IMR-90 (cell line): ENCODE measurements at regions not wholly inside any gene's neighbourhood (a gene's known extent, or its start where the extent isn't known, plus 50 kb on each side); places are given as distances from the start of the nearest gene placed in this dataset.

Experiments used
- ATAC-seq: fragments of 200-7000 bp; cut with Tn5 transposase; 2 replicates; pipeline ENCODE4 v1.9.1; 2020; ENCODE audit warnings: low read depth, mild to moderate bottlenecking, moderate library complexity
- BruUV-seq: library from RNA; stranded (reverse); fragments of 400-500 nt; replicated peaks from 2 replicates; lab custom pipeline; 2021; lab: Mats Ljungman, UMichigan
- CTCF ChIA-PET: fragments of 300-600 bp; formaldehyde crosslinking; extraction: SDS; loops from one replicate; lab custom pipeline; 2021; ENCODE audit warnings: antibody characterized with exemption; lab: Yijun Ruan, JAX
- POLR2A ChIA-PET: fragments of 300-600 bp; sonication (Branson Sonifier 250); formaldehyde crosslinking; loops from one replicate; lab custom pipeline; 2022; ENCODE audit warnings: antibody characterized with exemption; ENCODE audit not compliant: unreplicated experiment; lab: Charles Lee
- DNase-seq: peaks from one replicate; pipeline ENCODE4 v3.0.0; 2013
- H2AFZ ChIP-seq: replicated peaks from 2 replicates; pipeline ENCODE3; 2013; ENCODE audit warnings: low read length, mild to moderate bottlenecking; ENCODE audit not compliant: poor library complexity
- H2AK5ac ChIP-seq: 2 replicates; pipeline ENCODE4 v1.6.1; 2013; ENCODE audit warnings: low read depth, low read length, inconsistent platforms
- H2AK9ac ChIP-seq: replicated peaks from 2 replicates; pipeline ENCODE3; 2013; ENCODE audit warnings: mild to moderate bottlenecking, low read depth, low read length, moderate library complexity; ENCODE audit not compliant: poor library complexity
- H2BK120ac ChIP-seq: 2 replicates; pipeline ENCODE4 v1.6.1; 2013; ENCODE audit warnings: low read depth, low read length, inconsistent platforms
- H2BK15ac ChIP-seq: 3 replicates; pipeline ENCODE4 v1.6.1; 2013; ENCODE audit warnings: low read depth, low read length, inconsistent platforms
- H2BK20ac ChIP-seq: 2 replicates; pipeline ENCODE4 v1.6.1; 2013; ENCODE audit warnings: low read depth, mild to moderate bottlenecking, inconsistent platforms, low read length, moderate library complexity
- H2BK5ac ChIP-seq: 2 replicates; pipeline ENCODE4 v1.6.1; 2013; ENCODE audit warnings: mild to moderate bottlenecking, low read depth, low read length, inconsistent platforms; ENCODE audit not compliant: poor library complexity, severe bottlenecking
- H3K14ac ChIP-seq: replicated peaks from 2 replicates; pipeline ENCODE4 v1.6.1; 2013; ENCODE audit warnings: low read depth, low read length, inconsistent platforms
- H3K18ac ChIP-seq: 2 replicates; pipeline ENCODE4 v1.6.1; 2013; ENCODE audit warnings: low read depth, low read length, control low read depth
- H3K23ac ChIP-seq: 2 replicates; pipeline ENCODE4 v1.6.1; 2013; ENCODE audit warnings: low read depth, low read length, inconsistent platforms
- H3K27ac ChIP-seq: 2 replicates; pipeline ENCODE4 v1.5.1; 2013; ENCODE audit warnings: mild to moderate bottlenecking, control low read depth, low read length; ENCODE audit not compliant: insufficient read depth
- H3K27me3 ChIP-seq: 2 replicates; pipeline ENCODE4 v1.6.1; 2013; ENCODE audit warnings: low read length; ENCODE audit not compliant: control insufficient read depth, insufficient read depth
- H3K36me3 ChIP-seq: 2 replicates; pipeline ENCODE4 v1.6.1; 2013; ENCODE audit warnings: low read length, mixed read lengths; ENCODE audit not compliant: control insufficient read depth, insufficient read depth
- H3K4ac ChIP-seq: 2 replicates; pipeline ENCODE4 v1.6.1; 2013; ENCODE audit warnings: low read depth, low read length, inconsistent platforms
- H3K4me1 ChIP-seq: 2 replicates; pipeline ENCODE4 v1.6.1; 2013; ENCODE audit warnings: low read length, mixed read lengths; ENCODE audit not compliant: control insufficient read depth, insufficient read depth
- H3K4me2 ChIP-seq: 2 replicates; pipeline ENCODE4 v1.6.1; 2013; ENCODE audit warnings: low read depth, mild to moderate bottlenecking, control low read depth, low read length, moderate library complexity
- H3K4me3 ChIP-seq: 2 replicates; pipeline ENCODE4 v1.5.1; 2013; ENCODE audit warnings: low read depth, mild to moderate bottlenecking, control low read depth, low read length, moderate library complexity; ENCODE audit not compliant: insufficient read depth
- H3K56ac ChIP-seq: 2 replicates; pipeline ENCODE4 v1.6.1; 2013; ENCODE audit warnings: low read length, inconsistent platforms; ENCODE audit not compliant: insufficient read depth; ENCODE audit errors: extremely low read depth
- H3K79me1 ChIP-seq, 2 experiments: 2 replicates each; pipeline ENCODE4 v1.6.1; 2013; ENCODE audit warnings: low read length in 2 of 2, inconsistent platforms in 1 of 2, low read depth in 1 of 2
- H3K9ac ChIP-seq: 2 replicates; pipeline ENCODE4 v1.6.1; 2013; ENCODE audit warnings: low read depth, low read length, control low read depth
- H3K9me1 ChIP-seq: 2 replicates; pipeline ENCODE4 v1.6.1; 2013; ENCODE audit warnings: low read length, inconsistent platforms; ENCODE audit not compliant: insufficient read depth
- H3K9me3 ChIP-seq: 2 replicates; pipeline ENCODE4 v1.6.1; 2013; ENCODE audit warnings: low read length; ENCODE audit not compliant: control insufficient read depth, insufficient read depth
- H4K20me1 ChIP-seq: 2 replicates; pipeline ENCODE4 v1.6.1; 2013; ENCODE audit warnings: low read length, inconsistent platforms; ENCODE audit not compliant: insufficient read depth
- H4K5ac ChIP-seq: 2 replicates; pipeline ENCODE4 v1.6.1; 2013; ENCODE audit warnings: mild to moderate bottlenecking, low read depth, low read length, control low read depth
- H4K8ac ChIP-seq, 2 experiments: 2 replicates each; pipeline ENCODE4 v1.6.1; 2013; ENCODE audit warnings: low read depth in 2 of 2, low read length in 2 of 2, control low read depth in 1 of 2, inconsistent platforms in 1 of 2
- H4K91ac ChIP-seq: 2 replicates; pipeline ENCODE4 v1.6.1; 2013; ENCODE audit warnings: low read depth, low read length, inconsistent platforms; ENCODE audit not compliant: insufficient read depth
- BHLHE40 ChIP-seq: fragments of 150-350 bp; IDR thresholded peaks from 2 replicates; pipeline ENCODE4 v1.6.1; 2016; ENCODE audit warnings: mild to moderate bottlenecking, low read depth, low read length
- CHD1 ChIP-seq: IDR thresholded peaks from 2 replicates; pipeline ENCODE4 v1.6.1; 2012; ENCODE audit warnings: low read depth, low read length, improper control_type of control experiment
- FOS ChIP-seq: fragments of 150-350 bp; IDR thresholded peaks from 2 replicates; pipeline ENCODE4 v1.6.1; 2016; ENCODE audit warnings: low read depth, low read length
- MAFK ChIP-seq: IDR thresholded peaks from 2 replicates; pipeline ENCODE4 v1.6.1; 2012; ENCODE audit warnings: low read depth, low read length, improper control_type of control experiment
- MAZ ChIP-seq: IDR thresholded peaks from 2 replicates; pipeline ENCODE4 v1.6.1; 2012; ENCODE audit warnings: low read depth, mild to moderate bottlenecking, low read length, improper control_type of control experiment, moderate library complexity, borderline replicate concordance
- MXI1 ChIP-seq: IDR thresholded peaks from 2 replicates; pipeline ENCODE4 v1.6.1; 2012; ENCODE audit warnings: low read depth, mild to moderate bottlenecking, low read length, moderate library complexity, borderline replicate concordance
- POLR2A ChIP-seq: IDR thresholded peaks from 2 replicates; pipeline ENCODE4 v1.6.1; 2012; ENCODE audit warnings: mild to moderate bottlenecking, low read depth, low read length
- RAD21 ChIP-seq: IDR thresholded peaks from 2 replicates; pipeline ENCODE4 v1.6.1; 2012; ENCODE audit warnings: low read length, improper control_type of control experiment
- RCOR1 ChIP-seq: IDR thresholded peaks from 2 replicates; pipeline ENCODE4 v1.6.1; 2012; ENCODE audit warnings: mild to moderate bottlenecking, low read length, improper control_type of control experiment; ENCODE audit not compliant: insufficient replicate concordance
- RFX5 ChIP-seq: IDR thresholded peaks from 2 replicates; pipeline ENCODE4 v1.8.0; 2012; ENCODE audit warnings: low read depth, mild to moderate bottlenecking, low read length, moderate library complexity
- WGBS, 2 experiments: methylation state at CpG; one replicate each; pipeline versions ENCODE4 v1.1.5 to v1.1.7; 2013; ENCODE audit warnings: missing lambda C conversion rate in 2 of 2; ENCODE audit not compliant: insufficient read length in 1 of 2; ENCODE audit errors: extremely low coverage in 2 of 2; 5-methylcytosine and 5-hydroxymethylcytosine counted together
- dilution Hi-C: fragments of 300-500 bp; cut with HindIII; formaldehyde crosslinking; loops from one replicate; pipeline ENCODE4 v1.14.3; 2018; ENCODE audit warnings: low sequenced_read_pairs; ENCODE audit not compliant: unreplicated experiment
- in situ Hi-C: fragments of 300-500 bp; cut with MboI; formaldehyde crosslinking; loops from 3 replicates; pipeline ENCODE4 v1.14.3; 2019; ENCODE audit warnings: low sequenced_read_pairs, inconsistent platforms, mixed read lengths
- intact Hi-C: fragments of 100-400 bp; cut with micrococcal nuclease; formaldehyde crosslinking; loops from 2 replicates; pipeline ENCODE4 v1.10.0; 2022
- TF ChIP-seq, protein P1 (sequence below): conservative IDR thresholded peaks from 2 replicates; pipeline ENCODE4 v1.5.1; 2012; ENCODE audit warnings: mild to moderate bottlenecking, low read depth, low read length, improper control_type of control experiment
- TF ChIP-seq, protein P2 (sequence below): fragments of 150-350 bp; IDR thresholded peaks from 2 replicates; pipeline ENCODE4 v1.6.1; 2016; ENCODE audit warnings: low read depth, mild to moderate bottlenecking, low read length, moderate library complexity, borderline replicate concordance

DNA sequence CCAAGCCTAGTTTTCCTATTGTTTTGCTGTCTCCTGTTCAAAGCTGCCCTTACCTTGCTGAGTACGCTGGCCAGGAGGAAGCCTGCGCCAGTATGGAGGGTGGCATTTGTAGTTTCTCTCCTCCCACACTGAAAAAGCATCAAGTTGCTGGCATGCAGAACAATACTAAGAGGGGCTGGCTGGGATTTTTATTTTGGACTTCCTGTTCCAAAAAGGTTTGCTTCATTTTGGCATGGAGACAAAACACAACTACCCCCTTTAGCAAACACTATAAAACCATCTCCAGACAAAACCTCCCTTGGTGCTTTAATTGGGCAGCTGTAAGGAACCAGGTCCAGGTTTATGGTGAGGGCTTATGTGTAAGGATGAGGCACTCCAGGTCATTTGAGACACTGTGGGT is 457.6 kb downstream of the PDCD6IP start:
- Histone ChIP-seq H3K9ac (no peak overlapping the region), H2AFZ (no peak overlapping the region), H3K14ac (no peak overlapping the region), H2AK9ac (no peak overlapping the region), H3K4me2 (no peak overlapping the region), H2BK15ac (no peak overlapping the region), H2AK5ac (no peak overlapping the region), H3K36me3 (no peaks in the 10 kb centered on the region), H3K79me1 (no peaks in the 10 kb centered on the region), H3K23ac (no peak overlapping the region), H3K56ac (no peak overlapping the region), H3K27ac (no peak overlapping the region), H4K8ac (no peak overlapping the region), H3K9me1 (no peaks in the 10 kb centered on the region), H2BK20ac (no peak overlapping the region), H3K4ac (no peak overlapping the region), H3K27me3 (no peaks in the 10 kb centered on the region), H4K20me1 (no peaks in the 10 kb centered on the region), H2BK5ac (no peak overlapping the region), H3K4me3 (no peak overlapping the region), H3K4me1 (no peaks in the 10 kb centered on the region), H4K5ac (no peak overlapping the region), H3K18ac (no peak overlapping the region), H4K91ac (no peak overlapping the region), H2BK120ac (no peak overlapping the region), H3K9me3 (no peaks in the 10 kb centered on the region)
- intact Hi-C loops: no loop called here
- TF ChIP-seq, protein P1, sequence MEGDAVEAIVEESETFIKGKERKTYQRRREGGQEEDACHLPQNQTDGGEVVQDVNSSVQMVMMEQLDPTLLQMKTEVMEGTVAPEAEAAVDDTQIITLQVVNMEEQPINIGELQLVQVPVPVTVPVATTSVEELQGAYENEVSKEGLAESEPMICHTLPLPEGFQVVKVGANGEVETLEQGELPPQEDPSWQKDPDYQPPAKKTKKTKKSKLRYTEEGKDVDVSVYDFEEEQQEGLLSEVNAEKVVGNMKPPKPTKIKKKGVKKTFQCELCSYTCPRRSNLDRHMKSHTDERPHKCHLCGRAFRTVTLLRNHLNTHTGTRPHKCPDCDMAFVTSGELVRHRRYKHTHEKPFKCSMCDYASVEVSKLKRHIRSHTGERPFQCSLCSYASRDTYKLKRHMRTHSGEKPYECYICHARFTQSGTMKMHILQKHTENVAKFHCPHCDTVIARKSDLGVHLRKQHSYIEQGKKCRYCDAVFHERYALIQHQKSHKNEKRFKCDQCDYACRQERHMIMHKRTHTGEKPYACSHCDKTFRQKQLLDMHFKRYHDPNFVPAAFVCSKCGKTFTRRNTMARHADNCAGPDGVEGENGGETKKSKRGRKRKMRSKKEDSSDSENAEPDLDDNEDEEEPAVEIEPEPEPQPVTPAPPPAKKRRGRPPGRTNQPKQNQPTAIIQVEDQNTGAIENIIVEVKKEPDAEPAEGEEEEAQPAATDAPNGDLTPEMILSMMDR: no peak
- TF ChIP-seq RCOR1 (no peak), CHD1 (no peak), MAZ (no peak), POLR2A (no peak), MAFK (no peak), RAD21 (no peak), FOS (no peak), MXI1 (no peak), BHLHE40 (no peak), RFX5 (no peak)
- TF ChIP-seq, protein P2, sequence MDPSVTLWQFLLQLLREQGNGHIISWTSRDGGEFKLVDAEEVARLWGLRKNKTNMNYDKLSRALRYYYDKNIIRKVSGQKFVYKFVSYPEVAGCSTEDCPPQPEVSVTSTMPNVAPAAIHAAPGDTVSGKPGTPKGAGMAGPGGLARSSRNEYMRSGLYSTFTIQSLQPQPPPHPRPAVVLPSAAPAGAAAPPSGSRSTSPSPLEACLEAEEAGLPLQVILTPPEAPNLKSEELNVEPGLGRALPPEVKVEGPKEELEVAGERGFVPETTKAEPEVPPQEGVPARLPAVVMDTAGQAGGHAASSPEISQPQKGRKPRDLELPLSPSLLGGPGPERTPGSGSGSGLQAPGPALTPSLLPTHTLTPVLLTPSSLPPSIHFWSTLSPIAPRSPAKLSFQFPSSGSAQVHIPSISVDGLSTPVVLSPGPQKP: no peak
- CTCF ChIA-PET: no interaction called here
- dilution Hi-C loops: no loop called here
- ATAC-seq (no peak), DNase-seq (no peak)
- WGBS, 2 experiments: no CpG with 5 or more reads among the region's 2 CpGs
- in situ Hi-C loops: no loop called here
- POLR2A ChIA-PET: no interaction called here
- BruUV-seq: no TSS peak
